Smooth muscle cell of the brain vasculature (primary cell): ENCODE measurements at regions not wholly inside any gene's neighbourhood (a gene's known extent, or its start where the extent isn't known, plus 50 kb on each side); places are given as distances from the start of the nearest gene placed in this dataset.
"Not testable (repeated sequence)": the region's sequence is repeated elsewhere in the genome, so short reads cannot be mapped to it uniquely, and the experiment has no call there.

ENCODE experiments used
- DNase-seq: peaks from one replicate; pipeline ENCODE4 v3.0.0-alpha.2; 2012; ENCODE audit warnings: low read depth, low spot score

- DNase-seq, result no peak
These were observed 432.2 kb downstream of the TMEM232 start for GRCh38 chr5:110294281-110294680.

GRCh38 chr5:110297152-110297670, 429.3 kb downstream of the TMEM232 start:
- no peak for DNase-seq

GRCh38 chr5:110304176-110304575, 422.3 kb downstream of the TMEM232 start:
- DNase-seq, result no peak

GRCh38 chr5:110306650-110307049, 419.8 kb downstream of the TMEM232 start:
- no peak for DNase-seq

- DNase-seq, result no peak
These were observed 417.2 kb downstream of the TMEM232 start for GRCh38 chr5:110309222-110309621.

GRCh38 chr5:110316566-110316965, 409.9 kb downstream of the TMEM232 start:
- not testable (repeated sequence) for DNase-seq

- no peak for DNase-seq
These were observed 405.4 kb downstream of the TMEM232 start for GRCh38 chr5:110321117-110321516.

- DNase-seq, result no peak
These were observed 403.1 kb downstream of the TMEM232 start for GRCh38 chr5:110323357-110323756.

- DNase-seq, result no peak
These were observed 402.6 kb downstream of the TMEM232 start for GRCh38 chr5:110323832-110324231.

GRCh38 chr5:110324876-110325275, 401.6 kb downstream of the TMEM232 start:
- DNase-seq, result no peak

GRCh38 chr5:110329955-110330525, 396.4 kb downstream of the TMEM232 start:
- DNase-seq, result no peak

- no peak for DNase-seq
These were observed 393.1 kb downstream of the TMEM232 start for GRCh38 chr5:110333384-110333783.

- DNase-seq, result no peak
These were observed 391.0 kb downstream of the TMEM232 start for GRCh38 chr5:110335361-110336066.

GRCh38 chr5:110338341-110339083, 388.0 kb downstream of the TMEM232 start:
- no peak for DNase-seq

- DNase-seq, result no peak
These were observed 387.1 kb downstream of the TMEM232 start for GRCh38 chr5:110339399-110339798.

GRCh38 chr5:110341836-110342235, 384.6 kb downstream of the TMEM232 start:
- DNase-seq, result no peak

- DNase-seq, result no peak
These were observed 383.8 kb downstream of the TMEM232 start for GRCh38 chr5:110342683-110343082.

GRCh38 chr5:110343616-110344015, 382.9 kb downstream of the TMEM232 start:
- no peak for DNase-seq

GRCh38 chr5:110345623-110346022, 380.8 kb downstream of the TMEM232 start:
- no peak for DNase-seq

GRCh38 chr5:110346893-110347358, 379.5 kb downstream of the TMEM232 start:
- DNase-seq, result no peak

GRCh38 chr5:110347781-110348180, 378.7 kb downstream of the TMEM232 start:
- no peak for DNase-seq

- no peak for DNase-seq
These were observed 375.0 kb downstream of the TMEM232 start for GRCh38 chr5:110351430-110351829.
